ENCODE measurements at regions not wholly inside any gene's neighbourhood (a gene's known extent, or its start where the extent isn't known, plus 50 kb on each side); places are given as distances from the start of the nearest gene placed in this dataset.
"Not testable (repeated sequence)": the region's sequence is repeated elsewhere in the genome, so short reads cannot be mapped to it uniquely, and the experiment has no call there.

DNA sequence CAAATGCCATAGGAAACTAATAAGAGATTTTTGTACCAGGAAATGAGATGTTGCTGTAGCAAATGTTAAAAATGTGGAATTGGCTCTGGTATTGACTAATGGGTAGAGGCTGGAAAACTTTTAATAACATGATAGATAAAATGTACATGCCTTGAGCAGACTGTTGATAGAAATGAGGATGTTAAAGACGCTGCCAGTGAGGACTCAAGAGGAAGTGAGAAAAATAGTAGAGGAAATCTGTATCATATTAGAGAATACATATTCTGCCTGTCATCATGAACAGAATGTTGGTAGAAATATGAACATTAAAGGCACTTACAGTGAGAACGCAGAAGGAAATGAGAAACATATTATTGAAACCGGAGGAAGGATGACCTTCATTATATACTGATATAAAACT, 577.2 kb upstream of the HTR2C start:
- peak in 1 of 3 donors; percentile 5 for DNase-seq

DNA sequence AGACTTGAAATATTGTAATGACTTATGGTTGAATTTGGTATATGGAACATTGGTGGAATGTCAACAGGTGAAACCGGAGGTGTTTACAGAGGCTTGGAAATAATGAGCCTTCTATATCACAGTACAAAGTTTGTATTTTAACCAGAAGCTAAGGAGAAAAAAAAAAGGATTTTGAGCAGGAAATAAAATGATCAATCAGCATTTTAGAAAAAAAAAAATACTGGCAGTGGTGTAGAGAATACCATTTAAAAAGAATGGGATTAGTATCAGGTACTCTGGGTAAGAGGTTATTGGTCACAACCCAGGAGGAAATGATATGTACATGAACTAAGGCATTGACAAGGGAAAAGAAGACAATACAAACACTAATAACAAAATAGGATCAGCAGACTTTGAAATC, 587.1 kb upstream of the HTR2C start:
- no peak for DNase-seq

DNA sequence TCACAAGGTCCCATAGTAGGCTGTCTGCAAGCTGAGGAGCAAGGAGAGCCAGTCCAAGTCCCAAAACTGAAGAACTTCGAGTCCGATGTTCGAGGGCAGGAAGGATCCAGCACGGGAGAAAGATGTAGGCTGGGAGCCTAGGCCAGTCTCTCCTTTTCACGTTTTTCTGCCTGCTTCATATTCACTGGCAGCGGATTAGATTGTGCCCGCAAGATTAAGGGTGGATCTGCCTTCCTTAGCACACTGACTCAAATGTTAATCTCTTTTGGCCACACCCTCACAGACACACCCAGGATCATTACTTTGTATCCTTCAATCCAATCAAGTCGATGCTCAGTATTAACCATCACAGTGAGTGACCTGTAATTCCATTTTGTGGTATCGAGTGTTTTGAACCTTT, 592.2 kb upstream of the HTR2C start:
- not testable (repeated sequence) for DNase-seq

DNA sequence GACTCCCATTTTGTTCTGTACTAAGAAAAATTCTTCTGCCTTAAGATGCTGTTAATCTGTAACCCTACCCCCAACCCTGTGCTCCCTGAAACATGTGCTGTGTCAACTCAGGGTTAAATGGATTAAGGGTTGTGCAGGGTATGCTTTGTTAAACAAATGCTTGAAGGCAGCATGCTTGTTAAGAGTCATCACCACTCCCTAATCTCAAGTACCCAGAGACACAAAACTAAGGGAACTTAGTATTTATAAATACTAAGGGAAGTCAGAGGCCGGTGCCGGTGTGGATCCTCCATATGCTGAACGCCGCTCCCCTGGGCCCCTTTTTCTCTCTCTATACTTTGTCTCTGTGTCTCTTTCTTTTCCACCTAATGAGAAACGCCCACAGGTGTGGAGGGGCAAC, 593.2 kb upstream of the HTR2C start:
- not testable (repeated sequence) for DNase-seq

DNA sequence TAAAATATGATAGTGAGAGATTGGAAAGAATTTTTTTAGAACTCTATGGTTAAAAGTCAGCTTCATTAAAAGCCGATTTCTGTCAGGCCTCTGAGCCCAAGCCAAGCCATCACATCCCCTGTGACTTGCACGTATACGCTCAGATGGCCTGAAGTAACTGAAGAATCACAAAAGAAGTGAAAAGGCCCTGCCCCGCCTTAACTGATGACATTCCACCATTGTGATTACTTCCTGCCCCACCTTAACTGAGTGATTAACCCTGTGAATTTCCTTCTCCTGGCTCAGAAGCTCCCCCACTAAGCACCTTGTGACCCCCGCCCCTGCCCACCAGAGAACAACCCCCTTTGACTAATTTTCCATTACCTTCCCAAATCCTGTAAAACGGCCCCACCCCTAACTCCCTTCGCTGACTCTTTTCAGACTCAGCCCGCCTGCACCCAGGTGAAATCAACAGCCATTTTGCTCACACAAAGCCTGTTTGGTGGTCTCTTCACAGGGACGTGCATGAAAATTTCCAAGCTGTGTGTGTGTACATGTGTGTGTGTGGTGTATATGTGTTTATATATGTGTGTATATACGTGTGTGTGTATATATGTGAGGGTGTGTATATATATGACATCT, 595.5 kb upstream of the HTR2C start:
- not testable (repeated sequence) for DNase-seq

- DNase-seq: no peak
Observed at GRCh38 chrX:113986427-113986826, 597.5 kb upstream of the HTR2C start.

DNA sequence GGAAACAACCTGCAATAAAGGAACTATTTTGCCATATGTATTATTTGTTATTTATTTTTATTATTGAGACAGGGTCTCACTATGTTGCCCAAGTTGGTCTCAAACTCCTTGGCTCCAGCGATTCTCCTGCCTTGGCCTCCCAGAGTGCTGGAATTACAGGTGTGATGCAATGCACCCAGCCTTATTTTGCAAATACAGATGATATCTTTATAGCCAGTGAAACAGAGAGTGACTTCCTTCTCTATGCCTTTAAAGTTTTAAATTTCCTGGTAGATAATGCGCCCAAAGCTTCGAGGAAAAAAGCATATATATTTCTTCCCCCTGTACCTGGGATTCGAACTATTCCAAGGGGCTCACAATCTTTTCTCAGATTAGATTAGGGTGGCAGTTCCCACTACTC, 601.1 kb upstream of the HTR2C start:
- no peak for DNase-seq

GRCh38 chrX:113980953-113981352, 602.9 kb upstream of the HTR2C start:
- peak; percentile 34 to 61 (median 59) for DNase-seq

DNA sequence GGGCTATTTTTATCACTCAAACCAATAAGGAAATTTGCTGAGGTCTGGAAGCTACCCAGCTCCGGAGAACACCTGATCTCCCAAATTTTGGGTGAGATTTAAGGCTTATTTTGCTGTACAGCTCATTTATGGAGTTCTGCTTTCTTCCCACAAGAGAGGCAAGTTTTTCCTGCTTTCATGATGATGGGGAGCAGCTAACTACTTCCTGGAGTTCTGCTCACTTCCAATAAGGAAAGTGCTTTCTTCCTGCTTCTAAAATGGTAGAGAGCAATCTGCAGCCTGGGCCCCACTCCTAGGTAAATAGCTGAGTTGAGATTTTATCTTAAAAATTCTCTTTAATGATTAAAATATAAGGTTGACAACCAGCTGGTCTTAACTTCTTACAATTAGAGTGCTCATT, 606.0 kb upstream of the HTR2C start:
- DNase-seq: no peak

DNA sequence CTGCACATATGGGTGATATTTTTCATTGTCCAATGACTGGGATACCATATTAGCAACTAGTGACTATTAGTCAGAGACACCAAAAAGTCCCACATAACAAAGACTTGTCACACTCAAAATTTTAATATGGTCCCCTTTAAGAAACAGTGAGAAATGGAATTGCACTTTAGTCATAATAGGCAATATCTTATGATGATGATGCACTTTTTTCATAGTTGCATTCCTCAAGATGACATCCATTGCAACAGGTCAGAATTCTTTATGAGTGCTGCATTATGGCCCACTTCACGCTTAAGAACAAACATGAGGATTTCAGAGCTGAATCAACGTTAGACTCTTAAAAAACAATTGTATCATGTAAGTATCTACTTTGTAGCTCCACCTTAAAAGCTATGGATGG, 608.4 kb upstream of the HTR2C start:
- DNase-seq: peak in 2 of 3 donors; percentile 16 to 21

- DNase-seq: no peak
Observed at GRCh38 chrX:113974881-113975280, 609.0 kb upstream of the HTR2C start.

- DNase-seq: peak; percentile 5 to 38 (median 38)
Observed at GRCh38 chrX:113973706-113974105, 610.2 kb upstream of the HTR2C start.

GRCh38 chrX:113966791-113967190, 617.1 kb upstream of the HTR2C start:
- no peak for DNase-seq

- DNase-seq: peak; percentile 36 to 64 (median 58)
Observed at GRCh38 chrX:113962343-113962742, 621.5 kb upstream of the HTR2C start.

DNA sequence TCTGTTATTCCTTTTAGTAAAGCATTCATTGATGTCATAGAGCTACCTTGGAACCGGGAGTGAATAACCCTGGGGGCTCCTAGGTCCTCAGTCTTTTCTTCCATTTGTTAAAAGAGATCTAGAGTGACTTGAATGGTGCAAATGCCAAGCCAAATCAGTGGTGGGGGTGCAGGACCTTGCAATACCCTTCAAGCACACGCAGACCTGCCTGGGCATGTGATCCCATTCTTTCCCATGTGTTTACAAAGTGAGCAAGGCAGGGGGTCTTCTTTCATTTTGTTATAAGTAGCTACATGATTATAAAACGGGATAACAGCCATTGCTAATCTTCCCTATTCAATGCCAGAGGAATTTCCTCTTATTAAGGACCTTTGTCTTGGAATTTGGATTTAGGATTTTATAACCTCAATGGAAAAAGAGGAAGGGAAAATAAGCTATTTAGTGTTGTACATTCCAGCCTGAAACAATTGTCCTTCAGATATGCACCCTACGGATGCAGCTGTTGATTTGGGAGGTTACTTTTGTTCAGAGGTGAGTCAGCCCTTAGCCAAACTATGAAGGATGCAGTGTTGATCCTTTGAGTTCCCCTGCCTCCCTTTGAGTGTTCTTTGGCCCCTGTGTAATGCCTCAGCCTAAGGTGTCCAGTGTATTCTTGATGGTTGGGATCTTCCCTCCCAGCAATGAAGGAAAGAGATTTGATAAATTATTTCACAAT, 623.8 kb upstream of the HTR2C start:
- DNase-seq: no peak

DNA sequence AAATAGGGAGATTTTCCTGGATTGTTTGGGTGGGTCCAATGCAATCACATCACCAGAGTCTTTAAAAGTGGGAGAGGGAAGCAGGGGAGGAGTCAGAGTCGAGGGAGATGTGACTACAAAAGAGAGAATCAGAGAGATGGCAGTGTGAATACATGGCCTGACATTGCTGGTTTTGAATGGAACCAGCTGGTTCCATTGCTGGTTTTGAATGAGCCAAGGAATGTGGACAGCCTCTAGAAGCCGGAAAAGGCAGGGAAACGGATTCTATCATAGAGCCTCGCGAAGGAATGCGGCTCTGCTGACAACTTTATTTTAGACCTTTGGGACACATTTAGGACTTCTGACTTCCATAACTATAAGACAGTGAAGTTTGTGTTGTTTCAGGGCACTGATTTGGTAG, 627.0 kb upstream of the HTR2C start:
- no peak for DNase-seq

GRCh38 chrX:113954297-113954696, 629.6 kb upstream of the HTR2C start:
- DNase-seq: no peak

GRCh38 chrX:113950081-113950678, 633.7 kb upstream of the HTR2C start:
- DNase-seq: no peak

DNA sequence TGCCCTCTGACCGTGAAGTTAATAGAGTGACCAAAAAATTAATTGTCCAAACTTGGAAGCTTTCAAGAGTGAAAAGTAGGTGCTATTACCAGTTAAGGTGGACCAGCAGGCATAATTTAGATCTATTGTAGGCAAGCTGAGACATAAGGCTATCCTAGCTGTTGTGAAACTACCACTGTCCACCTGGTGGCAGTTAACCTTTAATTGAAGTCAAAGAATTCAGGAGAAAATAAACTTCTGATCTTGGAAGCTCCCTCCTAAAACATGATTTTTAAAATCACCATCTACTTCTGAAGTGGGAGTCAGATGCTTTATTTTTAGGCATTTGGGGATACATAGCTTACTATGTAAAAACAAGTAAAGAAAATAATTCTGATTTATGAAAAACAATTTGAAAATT, 636.3 kb upstream of the HTR2C start:
- no peak for DNase-seq

GRCh38 chrX:113935518-113935917, 648.4 kb upstream of the HTR2C start:
- DNase-seq: peak in 1 of 3 donors; percentile 13

GRCh38 chrX:113933931-113934330, 650.0 kb upstream of the HTR2C start:
- no peak for DNase-seq

GRCh38 chrX:113929004-113929403, 654.9 kb upstream of the HTR2C start:
- peak; percentile 54 to 68 (median 56) for DNase-seq

DNA sequence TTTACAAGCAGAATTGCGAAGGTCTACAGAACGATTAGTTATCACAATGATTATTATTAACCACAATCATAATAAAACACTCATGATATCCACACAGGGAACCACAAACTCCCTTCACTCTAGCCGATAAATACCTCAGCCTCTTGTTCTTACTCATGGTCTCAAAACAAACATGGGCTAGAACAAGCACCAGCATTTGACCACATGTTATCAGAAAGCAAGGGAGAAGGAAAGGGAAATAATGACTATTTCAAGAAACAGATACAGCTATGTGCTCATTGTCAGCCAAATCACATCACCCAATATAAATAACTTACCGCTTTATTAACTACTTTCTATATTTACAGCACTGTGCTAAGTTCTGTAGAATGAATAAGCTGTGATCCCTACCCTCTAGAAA, 663.2 kb upstream of the HTR2C start:
- no peak for DNase-seq

GRCh38 chrX:113919387-113919786, 664.5 kb upstream of the HTR2C start:
- DNase-seq: no peak

Data from suppressor macrophage treated with lipopolysaccharide for 1 hour (primary cell).